NOMO-1 treated with dmso at 0.1 percent for 144 hours (cell line): ENCODE measurements at regions not wholly inside any gene's neighbourhood (a gene's known extent, or its start where the extent isn't known, plus 50 kb on each side); places are given as distances from the start of the nearest gene placed in this dataset.

Experiments used
- DNase-seq: peaks from one replicate; lab custom pipeline; 2025; ENCODE audit not compliant: unreplicated experiment; lab: John Stamatoyannopoulos, UW

DNA sequence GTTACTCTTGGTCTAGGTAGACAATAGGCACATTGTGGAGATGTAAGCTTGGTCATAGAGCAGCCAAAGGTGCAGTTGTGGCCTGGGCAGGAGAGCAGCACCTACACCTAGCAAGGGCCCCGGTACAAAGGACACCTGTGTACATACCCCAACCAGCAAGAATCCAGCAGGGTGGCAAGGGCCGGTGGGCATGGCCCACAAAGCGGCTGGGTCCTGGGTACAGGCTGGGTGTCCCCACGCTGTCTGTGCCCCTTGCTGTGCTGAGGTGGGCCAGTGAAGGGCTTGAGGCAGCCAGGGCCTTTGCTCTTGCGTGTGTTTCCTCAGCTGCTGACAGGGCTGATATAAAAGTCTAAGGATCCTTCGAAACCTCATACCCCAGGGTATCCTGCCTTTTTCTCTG lies 501.8 kb downstream of the EIPR1 start:
- DNase-seq, result no peak

DNA sequence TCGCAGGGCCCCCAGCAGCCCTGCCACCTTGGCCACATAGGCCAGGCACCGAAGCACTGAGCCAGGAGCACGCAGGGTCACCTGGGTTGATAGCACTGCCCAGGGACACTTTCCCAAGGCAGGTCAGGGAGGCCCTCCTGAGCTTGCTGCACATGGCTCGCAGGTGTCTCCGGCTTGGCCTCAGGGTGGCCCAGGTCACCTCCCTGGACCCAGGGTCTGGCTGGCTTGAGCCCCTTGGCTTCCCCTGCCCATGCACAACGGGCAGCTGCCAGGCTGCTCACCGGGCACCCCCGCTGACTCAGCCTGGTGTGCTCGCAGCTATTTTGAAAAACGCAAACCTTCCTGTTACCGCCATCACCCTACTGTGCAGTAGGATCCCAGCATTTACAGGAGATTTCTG lies 502.3 kb downstream of the EIPR1 start:
- DNase-seq, result no peak

DNA sequence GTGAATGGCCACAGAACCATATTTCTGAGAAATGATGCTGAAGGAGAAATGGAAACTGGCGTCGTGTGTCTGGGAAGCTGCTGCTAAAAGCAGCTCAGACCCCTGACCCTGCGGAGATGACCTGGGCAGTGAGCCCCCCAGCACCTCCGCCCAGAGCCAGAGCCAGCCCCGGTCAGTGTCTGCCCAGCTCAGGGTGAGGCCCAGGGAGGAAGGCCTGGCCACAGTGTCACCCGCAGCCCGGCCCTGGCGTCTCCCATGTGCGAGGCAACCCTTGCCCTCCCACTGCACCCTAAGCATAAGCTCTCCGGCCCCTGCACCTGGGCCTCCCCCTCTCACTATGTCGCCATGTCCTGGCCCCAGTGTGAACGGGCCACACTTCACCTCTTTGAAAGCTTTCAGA lies 502.8 kb downstream of the EIPR1 start:
- DNase-seq, result no peak

DNA sequence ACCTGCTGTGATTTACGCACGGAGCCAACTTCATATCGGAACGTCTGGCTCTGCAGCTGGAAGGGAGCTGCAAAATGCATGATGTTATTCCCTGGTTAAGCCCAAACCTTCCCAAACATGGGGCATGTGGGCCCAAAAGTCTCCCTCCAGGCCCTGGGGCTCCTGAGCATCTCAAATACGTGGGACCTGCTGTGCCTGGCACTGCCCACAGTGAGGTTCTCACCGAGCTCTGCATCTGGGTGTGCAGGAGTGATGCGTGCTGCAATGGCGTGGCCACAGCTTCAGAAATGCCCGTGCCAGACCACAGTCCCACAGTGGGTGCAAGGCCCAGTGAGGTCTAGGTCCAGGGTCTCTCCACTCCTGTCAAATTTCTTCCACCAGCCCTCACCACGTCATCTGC lies 503.3 kb downstream of the EIPR1 start:
- no peak for DNase-seq

DNA sequence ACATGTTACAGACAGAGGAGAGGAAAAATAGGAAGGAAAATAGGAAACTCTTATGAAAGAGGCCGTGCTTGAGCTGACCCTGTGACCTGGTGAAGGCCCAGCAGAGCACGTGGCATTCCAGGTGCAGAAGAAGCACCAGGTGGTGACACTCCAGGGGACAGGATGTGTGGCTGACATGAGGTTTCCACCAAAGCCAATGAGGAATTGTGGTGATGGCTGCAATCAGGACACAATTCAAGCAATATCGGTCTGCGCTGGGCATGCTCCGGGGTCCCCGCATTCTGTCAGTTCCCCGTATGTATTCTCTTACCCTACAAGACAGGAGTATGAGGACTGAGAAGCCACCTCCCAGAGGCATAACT lies 504.2 kb downstream of the EIPR1 start:
- DNase-seq, result no peak

DNA sequence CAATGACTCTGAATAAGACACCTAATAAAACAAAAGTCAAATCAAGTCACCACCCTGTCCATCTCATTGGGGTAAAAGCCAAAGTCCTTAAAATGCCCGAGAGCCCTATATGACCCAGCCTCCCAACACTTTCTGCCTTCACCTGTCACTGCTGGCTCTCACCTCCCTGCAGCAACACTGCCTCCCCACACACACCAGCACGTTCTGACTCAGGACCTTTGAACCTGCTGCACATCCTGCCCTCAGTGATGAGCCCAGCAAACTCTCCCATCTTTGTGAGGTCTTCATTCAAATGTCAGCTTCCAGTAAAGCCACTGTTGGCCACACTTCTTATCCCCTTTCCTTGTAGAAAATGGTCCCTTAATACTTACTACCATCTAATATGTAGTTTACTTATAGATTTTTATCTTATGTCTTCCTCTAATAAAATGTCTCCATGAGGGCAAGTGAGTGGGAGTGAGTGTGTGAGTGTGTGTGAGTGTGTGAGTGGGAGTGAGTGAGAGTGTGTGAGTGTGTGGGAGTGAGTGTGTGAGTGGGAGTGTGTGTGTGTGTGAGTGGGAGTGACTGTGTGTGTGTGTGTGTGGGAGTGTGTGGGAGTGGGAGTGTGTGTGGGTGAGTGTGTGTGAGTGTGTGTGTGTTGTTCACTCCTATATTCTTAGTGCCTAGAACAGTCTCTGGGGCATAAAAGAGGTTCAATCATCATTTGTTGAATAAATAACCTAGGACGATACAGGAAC lies 504.7 kb downstream of the EIPR1 start:
- no peak for DNase-seq

DNA sequence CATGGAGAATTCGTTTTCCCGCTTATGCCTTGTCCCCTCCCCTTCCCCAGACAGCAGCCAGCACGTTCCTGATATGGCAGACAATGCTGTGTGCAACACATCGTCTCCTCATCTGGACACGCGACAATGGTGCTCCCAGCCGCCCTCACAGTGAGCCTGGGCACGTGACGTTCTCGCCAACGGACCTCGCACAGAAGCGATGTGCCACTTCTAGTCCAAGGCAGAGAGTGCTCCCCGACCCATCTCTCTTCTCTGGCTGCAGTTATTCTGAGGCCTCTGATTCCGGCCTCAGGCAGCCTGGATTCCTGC lies 505.4 kb downstream of the EIPR1 start:
- no peak for DNase-seq

- no peak for DNase-seq
Measured at GRCh38 chr2:2871480-2872308, 505.9 kb downstream of the EIPR1 start.

DNA sequence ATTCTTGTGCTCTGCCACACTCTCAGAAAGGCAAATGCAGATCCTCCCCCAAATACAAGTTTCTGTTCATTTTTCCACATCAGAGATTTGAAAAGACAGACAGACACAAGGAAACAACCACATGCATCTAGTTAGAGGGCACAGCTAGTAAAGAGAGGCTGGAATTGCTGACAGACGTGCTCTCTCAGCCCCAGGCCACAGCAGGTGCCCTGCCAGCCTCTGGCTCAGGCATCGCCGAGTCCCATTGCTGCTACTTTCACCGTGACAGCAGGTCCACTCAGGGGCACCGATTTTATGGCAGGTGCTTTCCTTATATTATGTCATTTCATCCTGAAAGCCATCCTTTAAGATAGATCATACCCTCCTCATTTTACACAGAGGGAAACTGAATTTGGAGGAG lies 507.5 kb downstream of the EIPR1 start:
- no peak for DNase-seq

DNA sequence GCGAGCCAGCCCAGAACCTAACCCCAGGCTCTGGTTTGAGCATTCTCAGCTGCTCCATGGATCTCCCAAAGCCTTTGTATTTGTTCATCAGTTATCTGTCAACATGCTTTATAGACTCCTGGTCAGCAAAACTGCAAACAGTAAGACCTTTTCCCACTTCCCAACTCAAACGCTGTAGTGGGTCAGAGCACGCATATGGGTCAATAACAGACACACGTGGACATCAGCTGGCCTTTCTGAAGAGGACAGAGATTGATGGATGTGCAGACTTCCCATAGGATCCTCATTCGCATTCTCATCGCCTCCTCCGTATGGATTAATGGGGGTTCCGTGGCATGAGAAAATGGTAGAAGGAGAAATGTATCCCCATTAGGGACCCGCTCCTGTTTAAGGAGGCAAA lies 508.1 kb downstream of the EIPR1 start:
- no peak for DNase-seq

- DNase-seq, result no peak
Measured at GRCh38 chr2:2868085-2868484, 509.5 kb downstream of the EIPR1 start.

- no peak for DNase-seq
Measured at GRCh38 chr2:2867397-2867979, 510.1 kb downstream of the EIPR1 start.

DNA sequence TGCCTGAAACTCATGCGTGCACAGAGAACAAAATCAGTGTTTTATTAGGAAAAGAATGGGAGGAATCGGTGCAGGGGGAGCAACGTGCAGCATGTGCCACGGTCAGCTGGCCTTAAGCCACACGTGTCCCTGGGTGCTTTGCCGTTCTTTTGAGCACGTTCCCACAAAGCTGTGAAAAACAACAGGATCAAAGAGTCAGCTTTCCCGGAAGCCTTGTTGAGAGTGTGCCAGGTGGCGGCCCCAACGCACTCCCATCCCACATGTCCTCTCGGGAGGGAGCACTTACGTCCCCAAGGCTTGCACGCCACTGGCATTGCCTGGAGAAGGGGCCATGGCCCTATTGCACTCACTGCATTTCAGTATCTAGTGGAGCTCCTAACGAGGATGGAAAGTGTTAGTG lies 511.2 kb downstream of the EIPR1 start:
- DNase-seq, result no peak

GRCh38 chr2:2862386-2862785 lies 515.2 kb downstream of the EIPR1 start:
- no peak for DNase-seq

GRCh38 chr2:2861666-2862240 lies 515.9 kb downstream of the EIPR1 start:
- no peak for DNase-seq

DNA sequence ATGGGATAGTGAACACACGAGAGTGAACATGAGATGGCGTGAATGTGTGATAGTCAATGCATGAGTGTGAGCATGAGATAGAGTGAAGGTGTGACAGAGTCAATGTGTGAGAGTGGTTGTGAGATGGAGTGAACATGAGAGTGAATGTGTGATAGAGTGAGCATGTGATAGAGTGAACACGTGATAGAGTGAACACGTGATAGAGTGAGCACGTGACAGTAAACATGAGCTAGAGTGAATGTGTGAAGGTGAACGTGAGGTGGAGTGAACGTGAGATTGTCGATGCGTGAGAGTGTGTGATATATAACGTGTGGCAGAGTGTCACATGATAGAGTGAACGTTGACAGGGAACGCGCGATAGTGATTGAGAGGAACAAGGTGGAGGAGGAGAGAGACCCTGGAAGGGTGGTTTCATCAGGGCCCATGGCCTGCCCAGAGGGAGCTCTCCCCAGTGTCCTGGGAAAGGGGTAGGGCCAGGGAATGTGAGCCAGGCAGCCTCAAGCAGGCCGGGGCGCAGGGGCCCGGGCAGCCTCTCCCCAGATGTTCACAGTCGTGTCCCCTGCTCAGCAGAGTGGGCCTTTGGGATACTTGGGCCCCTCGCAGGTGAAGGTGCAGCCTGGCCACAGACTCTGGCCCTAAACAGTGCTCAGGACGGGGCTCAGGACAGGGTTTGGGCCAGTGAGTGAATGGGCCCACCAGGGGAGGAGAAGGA lies 516.9 kb downstream of the EIPR1 start:
- no peak for DNase-seq

DNA sequence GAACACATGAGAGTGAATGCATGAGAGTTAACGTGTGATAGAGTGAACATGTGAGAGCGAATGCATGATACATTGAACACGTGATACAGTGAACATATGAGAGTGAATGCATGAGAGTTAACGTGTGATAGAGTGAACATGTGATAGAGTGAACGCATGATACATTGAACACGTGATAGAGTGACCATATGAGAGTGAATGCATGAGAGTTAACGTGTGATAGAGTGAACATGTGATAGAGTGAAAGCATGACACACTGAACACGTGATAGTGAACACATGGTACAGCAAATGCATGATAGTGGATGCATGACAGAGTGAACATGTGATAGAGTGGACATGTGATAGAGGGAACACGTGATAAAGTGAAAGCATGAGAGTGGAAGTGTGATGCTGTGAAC lies 517.9 kb downstream of the EIPR1 start:
- DNase-seq, result no peak

DNA sequence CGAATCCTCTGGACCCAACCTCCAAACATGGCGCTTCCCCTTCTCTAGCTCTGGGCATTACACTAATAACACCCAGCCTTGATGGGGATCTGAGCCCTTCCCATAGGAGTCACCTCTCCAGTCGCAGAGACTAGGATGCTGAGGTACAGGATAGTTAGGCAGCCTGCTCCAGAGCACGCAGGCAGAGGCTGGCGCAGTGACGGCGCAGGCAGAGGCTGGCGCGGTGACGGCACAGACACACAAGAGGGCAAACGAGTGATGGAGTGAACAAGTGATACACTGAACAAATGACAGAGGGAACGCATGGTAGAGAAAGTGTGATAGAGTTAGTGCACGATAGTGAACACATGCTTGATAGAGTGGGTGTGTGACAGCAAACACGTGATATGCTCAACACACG lies 518.5 kb downstream of the EIPR1 start:
- no peak for DNase-seq

DNA sequence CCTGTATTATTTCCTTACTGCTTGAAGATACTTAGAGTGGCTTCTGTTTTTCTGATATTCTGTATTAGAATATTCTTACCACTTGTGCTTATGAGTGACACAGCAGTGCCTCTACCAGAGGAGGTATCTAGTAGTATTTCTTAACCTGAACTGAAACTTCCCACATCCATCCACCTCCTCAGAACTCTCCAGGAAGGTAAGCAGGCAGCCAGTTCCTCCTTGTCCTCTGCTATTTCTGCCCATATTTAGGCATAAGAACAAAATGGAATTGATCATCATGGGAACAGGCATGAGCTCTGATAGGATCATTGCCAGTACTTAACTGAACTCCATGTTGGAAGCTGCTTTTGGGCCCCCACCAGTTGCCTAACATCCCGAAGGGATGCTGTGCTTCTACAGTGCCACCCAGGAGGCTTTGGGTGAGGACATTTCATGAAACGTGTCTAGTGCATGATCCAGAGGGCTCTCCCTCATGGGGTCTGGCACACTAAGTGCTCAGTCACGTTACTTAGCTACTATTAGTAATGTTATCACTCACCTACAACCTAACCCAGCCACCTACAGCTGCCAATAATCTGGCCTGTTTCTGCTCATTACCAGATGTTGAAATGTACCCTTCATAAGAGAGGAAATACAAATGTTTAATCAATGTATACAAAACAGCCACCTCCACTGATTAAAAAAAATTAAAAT lies 520.7 kb downstream of the EIPR1 start:
- no peak for DNase-seq

DNA sequence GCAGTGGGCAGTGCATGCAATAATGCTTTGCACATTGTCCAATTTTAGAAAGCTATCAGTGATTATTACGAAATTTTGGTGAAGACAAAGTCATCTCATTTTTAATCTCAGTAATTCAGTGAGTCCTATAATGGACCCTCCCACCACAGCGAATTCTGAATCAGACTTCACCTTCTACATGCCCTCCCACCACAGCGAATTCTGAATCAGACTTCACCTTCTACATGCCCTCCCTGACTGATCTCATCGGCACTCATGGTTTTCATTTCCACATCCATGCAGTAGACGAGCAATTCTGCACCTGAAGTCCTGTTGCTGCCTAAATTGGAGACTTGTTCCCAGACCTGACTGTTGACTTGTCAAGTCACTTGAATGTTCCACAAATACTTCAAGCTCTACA lies 522.3 kb downstream of the EIPR1 start:
- no peak for DNase-seq

GRCh38 chr2:2853346-2853745 lies 522.3 kb upstream of the MYT1L start:
- DNase-seq, result no peak
